ENCODE measurements at regions not wholly inside any gene's neighbourhood (a gene's known extent, or its start where the extent isn't known, plus 50 kb on each side); places are given as distances from the start of the nearest gene placed in this dataset.

DNA sequence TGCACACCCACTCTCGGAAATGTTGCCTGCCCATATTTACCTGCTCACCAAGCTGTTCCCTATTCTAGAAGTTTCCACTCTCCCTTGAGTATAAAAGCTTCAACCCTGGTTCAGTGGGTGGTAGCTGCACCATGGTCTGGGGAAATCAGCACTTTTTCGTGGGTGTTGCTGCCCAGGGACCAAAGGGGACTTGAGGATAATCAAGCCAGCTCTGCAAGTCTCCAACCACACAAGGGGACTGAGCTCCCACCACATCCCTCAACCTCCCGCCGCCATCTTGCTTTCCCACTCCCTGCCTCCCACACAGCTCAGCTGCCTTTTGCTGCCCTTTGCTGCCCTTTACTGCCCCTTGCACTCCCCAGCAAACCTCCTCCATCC is 210.0 kb downstream of the AUH start:
- no peak overlapping the region for H3K27ac Mint-ChIP-seq
- Histone ChIP-seq H3K4me3 (no peak overlapping the region), H4K20me1 (replicated peaks; ENCODE audit: insufficient read depth) (no peaks in the 10 kb centered on the region), H3K4me1 (ENCODE audit: insufficient read depth) (peaks cover 8% of the 10 kb centered on the region; the same call in 1 of the 2 replicates), H3K79me2 (replicated peaks; ENCODE audit: insufficient read depth) (no peaks in the 10 kb centered on the region), H3F3A (replicated peaks; ENCODE audit: low read depth) (no peaks in the 10 kb centered on the region), H3K36me3 (ENCODE audit: insufficient read depth) (no peaks in the 10 kb centered on the region), H3K27ac (ENCODE audit: low read depth) (no peak overlapping the region), H2AFZ (no peak overlapping the region), H3K27me3 (ENCODE audit: insufficient read depth) (no peaks in the 10 kb centered on the region), H3K9me2 (ENCODE audit: insufficient read depth) (peaks cover 5% of the 10 kb centered on the region; the same call in 1 of the 2 replicates), H3K4me2 (no peak overlapping the region)
- no peak overlapping the region for H3K4me3 Mint-ChIP-seq
- TF ChIP-seq JUNB (IDR thresholded peaks at IDR 0.05; ENCODE audit: unreplicated experiment) = no peak
- TF ChIP-seq, protein P1, sequence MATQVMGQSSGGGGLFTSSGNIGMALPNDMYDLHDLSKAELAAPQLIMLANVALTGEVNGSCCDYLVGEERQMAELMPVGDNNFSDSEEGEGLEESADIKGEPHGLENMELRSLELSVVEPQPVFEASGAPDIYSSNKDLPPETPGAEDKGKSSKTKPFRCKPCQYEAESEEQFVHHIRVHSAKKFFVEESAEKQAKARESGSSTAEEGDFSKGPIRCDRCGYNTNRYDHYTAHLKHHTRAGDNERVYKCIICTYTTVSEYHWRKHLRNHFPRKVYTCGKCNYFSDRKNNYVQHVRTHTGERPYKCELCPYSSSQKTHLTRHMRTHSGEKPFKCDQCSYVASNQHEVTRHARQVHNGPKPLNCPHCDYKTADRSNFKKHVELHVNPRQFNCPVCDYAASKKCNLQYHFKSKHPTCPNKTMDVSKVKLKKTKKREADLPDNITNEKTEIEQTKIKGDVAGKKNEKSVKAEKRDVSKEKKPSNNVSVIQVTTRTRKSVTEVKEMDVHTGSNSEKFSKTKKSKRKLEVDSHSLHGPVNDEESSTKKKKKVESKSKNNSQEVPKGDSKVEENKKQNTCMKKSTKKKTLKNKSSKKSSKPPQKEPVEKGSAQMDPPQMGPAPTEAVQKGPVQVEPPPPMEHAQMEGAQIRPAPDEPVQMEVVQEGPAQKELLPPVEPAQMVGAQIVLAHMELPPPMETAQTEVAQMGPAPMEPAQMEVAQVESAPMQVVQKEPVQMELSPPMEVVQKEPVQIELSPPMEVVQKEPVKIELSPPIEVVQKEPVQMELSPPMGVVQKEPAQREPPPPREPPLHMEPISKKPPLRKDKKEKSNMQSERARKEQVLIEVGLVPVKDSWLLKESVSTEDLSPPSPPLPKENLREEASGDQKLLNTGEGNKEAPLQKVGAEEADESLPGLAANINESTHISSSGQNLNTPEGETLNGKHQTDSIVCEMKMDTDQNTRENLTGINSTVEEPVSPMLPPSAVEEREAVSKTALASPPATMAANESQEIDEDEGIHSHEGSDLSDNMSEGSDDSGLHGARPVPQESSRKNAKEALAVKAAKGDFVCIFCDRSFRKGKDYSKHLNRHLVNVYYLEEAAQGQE (IDR thresholded peaks at IDR 0.05; ENCODE audit: unreplicated experiment) = no peak
- TF ChIP-seq, protein P2, sequence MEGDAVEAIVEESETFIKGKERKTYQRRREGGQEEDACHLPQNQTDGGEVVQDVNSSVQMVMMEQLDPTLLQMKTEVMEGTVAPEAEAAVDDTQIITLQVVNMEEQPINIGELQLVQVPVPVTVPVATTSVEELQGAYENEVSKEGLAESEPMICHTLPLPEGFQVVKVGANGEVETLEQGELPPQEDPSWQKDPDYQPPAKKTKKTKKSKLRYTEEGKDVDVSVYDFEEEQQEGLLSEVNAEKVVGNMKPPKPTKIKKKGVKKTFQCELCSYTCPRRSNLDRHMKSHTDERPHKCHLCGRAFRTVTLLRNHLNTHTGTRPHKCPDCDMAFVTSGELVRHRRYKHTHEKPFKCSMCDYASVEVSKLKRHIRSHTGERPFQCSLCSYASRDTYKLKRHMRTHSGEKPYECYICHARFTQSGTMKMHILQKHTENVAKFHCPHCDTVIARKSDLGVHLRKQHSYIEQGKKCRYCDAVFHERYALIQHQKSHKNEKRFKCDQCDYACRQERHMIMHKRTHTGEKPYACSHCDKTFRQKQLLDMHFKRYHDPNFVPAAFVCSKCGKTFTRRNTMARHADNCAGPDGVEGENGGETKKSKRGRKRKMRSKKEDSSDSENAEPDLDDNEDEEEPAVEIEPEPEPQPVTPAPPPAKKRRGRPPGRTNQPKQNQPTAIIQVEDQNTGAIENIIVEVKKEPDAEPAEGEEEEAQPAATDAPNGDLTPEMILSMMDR (conservative IDR thresholded peaks at IDR 0.05; ENCODE audit: low read depth in 2 of 2) = no peak
- no peak for TF ChIP-seq STAT1 (IDR thresholded peaks at IDR 0.05; ENCODE audit: unreplicated experiment)
- no peak for TF ChIP-seq NANOG (IDR thresholded peaks at IDR 0.05; ENCODE audit: borderline replicate concordance)
- TF ChIP-seq CREB1 (CRISPR knock-in tag; IDR thresholded peaks at IDR 0.05; ENCODE audit: low read depth) = no peak
- no peak for TF ChIP-seq EZH2phosphoT487 (IDR thresholded peaks at IDR 0.05; ENCODE audit: unreplicated experiment)
- no peak for TF ChIP-seq EZH2 (IDR thresholded peaks at IDR 0.05; ENCODE audit: low read depth, unreplicated experiment)
- no peak for TF ChIP-seq ZNF331 (CRISPR knock-in tag; IDR thresholded peaks at IDR 0.05; ENCODE audit: low read depth)
- no peak for TF ChIP-seq ZNF114 (CRISPR knock-in tag; IDR thresholded peaks at IDR 0.05)
- TF ChIP-seq, protein P3, sequence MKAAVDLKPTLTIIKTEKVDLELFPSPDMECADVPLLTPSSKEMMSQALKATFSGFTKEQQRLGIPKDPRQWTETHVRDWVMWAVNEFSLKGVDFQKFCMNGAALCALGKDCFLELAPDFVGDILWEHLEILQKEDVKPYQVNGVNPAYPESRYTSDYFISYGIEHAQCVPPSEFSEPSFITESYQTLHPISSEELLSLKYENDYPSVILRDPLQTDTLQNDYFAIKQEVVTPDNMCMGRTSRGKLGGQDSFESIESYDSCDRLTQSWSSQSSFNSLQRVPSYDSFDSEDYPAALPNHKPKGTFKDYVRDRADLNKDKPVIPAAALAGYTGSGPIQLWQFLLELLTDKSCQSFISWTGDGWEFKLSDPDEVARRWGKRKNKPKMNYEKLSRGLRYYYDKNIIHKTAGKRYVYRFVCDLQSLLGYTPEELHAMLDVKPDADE (IDR thresholded peaks at IDR 0.05) = no peak
- H3K27me3 Mint-ChIP-seq (ENCODE audit: insufficient read depth, low read depth, poor library complexity) = peaks cover 4% of the 10 kb centered on the region
- peaks cover 58% of the 10 kb centered on the region for H3K9me3 Mint-ChIP-seq
- no peak for ATAC-seq
- no peak for DNase-seq (ENCODE audit: low spot score)
- peaks cover 18% of the 10 kb centered on the region for H3K4me1 Mint-ChIP-seq
- peaks cover 46% of the 10 kb centered on the region for H3K36me3 Mint-ChIP-seq (ENCODE audit: low read depth)
